UCSD-AML1 (cell line): ENCODE measurements at regions not wholly inside any gene's neighbourhood (a gene's known extent, or its start where the extent isn't known, plus 50 kb on each side); places are given as distances from the start of the nearest gene placed in this dataset.
"Not testable (repeated sequence)": the region's sequence is repeated elsewhere in the genome, so short reads cannot be mapped to it uniquely, and the experiment has no call there.

Experiments
- DNase-seq: peaks from one replicate; lab custom pipeline; 2025; ENCODE audit not compliant: unreplicated experiment; lab: John Stamatoyannopoulos, UW

DNA sequence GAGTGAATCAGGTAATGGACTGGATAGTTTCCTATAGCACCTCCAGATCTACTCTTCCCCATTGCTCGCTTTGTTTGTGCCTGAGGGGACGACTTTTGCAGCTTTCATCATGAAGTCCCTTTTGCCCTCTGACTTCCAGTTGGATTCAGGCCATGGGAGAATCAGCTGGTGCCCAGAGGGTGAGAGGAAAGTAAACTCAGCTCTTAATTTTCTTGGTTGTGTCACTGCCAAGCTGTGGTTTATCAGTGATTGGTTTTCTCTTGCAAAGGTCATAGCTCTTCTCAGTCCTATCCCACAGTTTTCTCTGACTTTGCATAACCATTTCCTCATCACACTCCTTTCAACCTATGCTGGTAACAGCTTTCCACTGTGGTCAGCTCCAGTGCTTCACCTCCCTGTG lies 200.1 kb downstream of the KCNJ2 start:
- no peak for DNase-seq

DNA sequence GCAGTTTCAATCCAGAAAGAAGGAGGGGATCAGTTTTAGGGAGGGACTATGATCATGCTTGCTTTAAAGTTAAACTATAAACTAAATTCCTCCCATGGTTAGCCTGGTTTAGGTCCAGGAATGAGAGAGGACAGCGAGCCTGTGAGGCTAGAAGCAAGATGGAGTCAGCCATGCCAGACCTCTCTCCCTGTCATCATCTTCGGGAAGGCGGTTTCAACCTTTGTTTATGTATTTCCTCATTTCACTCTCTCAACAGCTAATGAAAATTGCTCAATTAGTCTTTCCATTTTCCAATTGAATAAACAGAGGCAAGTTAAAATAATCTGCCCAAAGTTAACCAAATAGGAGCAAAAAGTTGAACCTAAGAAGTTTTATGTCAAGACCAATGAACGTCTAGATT lies 201.5 kb downstream of the KCNJ2 start:
- DNase-seq: no peak

DNA sequence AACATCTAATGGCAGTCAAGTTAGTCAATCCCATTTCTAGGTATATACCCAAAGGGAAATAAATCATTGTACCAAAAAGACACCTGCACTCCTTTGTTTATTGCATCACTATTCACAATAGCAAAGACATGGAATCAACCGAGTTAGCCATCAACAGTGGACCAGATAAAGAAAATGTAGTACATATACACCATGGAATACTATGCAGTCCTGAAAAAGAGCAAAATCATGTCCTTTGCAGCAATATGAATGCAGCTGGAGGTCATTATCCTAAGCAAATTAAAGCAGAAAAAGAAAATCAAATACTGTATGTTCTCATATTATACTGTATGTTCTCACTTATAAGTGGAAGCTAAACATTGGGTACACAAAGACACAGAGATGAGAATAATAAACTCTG lies 204.0 kb downstream of the KCNJ2 start:
- DNase-seq: no peak

DNA sequence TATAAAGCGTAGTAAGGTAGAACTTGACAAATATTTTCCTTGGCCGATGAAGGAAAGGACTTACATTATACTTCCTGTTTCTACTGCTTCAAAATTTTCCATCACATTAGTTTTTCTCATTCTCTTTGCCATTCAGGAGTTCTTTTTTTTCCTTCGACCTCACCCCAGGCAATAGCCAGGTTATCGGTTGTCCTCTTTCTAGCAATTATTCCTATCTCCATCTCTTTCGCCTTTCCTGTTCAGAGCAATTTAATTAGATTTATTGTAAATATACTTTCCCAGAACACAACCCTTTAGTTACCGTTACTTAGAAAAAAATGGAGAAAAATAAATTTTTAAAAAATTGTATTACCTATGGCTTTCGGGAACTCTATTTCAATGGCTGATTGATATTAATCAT lies 205.2 kb downstream of the KCNJ2 start:
- DNase-seq: no peak

DNA sequence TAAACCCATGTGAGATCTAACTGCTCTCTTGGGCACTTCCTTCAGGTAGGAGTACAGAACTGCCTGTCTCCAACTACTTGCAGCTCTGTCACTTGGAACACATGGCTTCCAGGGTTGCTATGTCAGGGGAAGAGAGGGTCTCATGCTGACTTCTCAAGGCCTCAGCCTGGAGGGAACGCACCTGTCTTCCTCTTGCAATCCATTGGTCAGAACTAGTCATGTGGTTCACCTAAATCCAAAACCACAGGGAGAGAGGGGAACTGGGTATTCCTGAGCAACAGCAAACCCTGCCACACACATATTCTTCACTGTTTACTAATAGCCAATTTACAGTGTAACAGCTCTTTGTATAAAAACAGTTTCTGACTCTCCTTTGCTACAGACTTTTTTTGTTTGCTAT lies 206.1 kb downstream of the KCNJ2 start:
- DNase-seq: no peak

DNA sequence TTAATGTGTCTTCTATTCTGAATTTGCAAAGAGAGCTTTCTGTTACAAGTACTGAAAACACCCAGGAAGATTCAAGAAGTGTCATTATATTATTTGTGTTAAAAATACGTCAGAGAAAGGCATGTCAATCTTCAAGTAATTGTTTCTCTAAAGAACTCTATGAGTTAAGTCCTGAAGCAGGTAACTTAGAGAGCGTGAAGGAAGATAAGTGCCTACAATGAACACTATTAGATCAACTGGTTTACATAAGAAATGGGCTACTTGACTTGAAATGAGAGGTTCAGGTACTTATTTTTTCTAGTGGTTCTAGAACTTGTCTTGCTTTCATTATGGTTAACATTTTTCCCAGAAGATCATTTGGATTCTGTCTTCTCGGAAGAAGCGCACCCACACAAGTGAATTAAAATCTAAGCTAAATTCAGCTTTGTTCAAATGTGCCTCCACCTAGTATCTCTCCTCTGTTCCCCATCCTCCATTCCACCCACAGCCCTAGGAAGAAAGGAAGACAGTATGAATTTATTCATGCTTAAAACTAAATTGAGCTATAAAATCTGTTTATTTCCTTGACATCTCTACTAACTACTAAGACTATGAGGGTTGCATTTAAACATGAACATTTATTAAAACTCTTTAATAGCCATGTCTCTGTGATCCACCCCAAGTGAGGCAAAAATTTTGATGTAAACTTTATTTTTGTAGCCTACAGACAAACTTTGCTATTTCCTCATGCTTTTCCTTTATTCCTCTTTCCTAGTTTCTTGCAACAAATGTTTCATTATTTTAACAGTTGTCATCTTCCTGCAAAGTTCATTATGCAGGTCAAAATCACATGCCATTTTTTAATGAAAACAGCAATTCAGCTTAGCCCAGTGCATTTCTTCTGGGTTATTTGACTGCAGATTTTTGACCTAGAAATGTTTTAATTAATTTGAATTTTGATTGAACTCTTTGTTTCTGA lies 206.8 kb downstream of the KCNJ2 start:
- no peak for DNase-seq

DNA sequence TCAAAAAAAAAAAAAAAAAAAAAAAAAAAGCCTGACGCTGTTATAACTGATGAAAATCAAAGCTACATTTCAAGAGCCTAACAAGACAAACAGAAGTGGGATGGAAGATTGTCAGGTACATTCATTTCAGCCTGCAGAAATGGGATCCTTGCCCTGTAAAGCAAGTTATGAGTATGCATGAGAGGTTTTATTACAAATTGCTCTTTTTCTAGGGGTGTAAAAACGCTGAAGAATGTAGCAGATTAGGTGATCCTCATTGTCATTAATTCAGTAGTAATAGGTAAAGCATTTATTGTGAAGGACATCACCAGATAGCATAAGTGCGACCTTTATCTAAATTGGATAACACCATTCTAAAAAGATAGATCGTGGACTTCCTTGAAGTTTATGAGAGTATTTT lies 208.3 kb downstream of the KCNJ2 start:
- no peak for DNase-seq

DNA sequence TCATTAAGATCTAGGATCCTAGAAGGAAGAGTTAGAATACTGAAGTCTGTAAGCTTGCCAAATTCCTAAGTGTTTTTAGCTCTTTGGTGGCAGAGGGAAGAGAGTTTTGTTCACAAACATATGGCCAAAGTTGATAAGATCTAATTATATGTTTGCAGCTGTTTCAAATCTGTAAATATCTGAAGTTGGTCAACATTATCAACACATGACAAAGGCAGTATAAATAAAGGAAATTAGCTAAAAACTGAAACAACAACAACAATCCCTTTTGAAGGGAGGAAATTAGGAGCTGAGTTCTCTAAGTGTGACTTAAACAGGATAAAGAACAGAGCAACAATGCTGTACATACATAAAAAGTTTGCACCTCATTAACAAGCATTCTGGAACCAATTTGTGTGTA lies 208.7 kb downstream of the KCNJ2 start:
- DNase-seq: no peak

DNA sequence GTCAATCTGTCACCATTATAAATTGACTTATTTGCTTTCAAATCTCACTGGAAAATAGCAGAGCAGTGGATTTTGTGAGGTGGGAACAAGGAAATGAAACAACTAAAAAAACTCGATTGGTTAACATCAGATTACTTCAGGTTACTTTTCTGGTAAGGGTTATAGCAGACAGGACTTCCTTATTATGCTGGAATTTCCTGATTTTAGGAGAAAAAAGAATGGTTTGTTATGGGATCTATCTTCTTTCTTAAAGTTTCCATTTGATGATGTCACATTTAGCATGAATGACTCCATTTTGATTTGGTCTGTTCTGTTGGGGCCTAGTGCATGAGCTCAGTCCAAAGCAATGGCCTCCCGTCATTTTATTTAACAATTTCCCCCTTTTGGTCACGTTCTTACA lies 210.6 kb downstream of the KCNJ2 start:
- no peak for DNase-seq

DNA sequence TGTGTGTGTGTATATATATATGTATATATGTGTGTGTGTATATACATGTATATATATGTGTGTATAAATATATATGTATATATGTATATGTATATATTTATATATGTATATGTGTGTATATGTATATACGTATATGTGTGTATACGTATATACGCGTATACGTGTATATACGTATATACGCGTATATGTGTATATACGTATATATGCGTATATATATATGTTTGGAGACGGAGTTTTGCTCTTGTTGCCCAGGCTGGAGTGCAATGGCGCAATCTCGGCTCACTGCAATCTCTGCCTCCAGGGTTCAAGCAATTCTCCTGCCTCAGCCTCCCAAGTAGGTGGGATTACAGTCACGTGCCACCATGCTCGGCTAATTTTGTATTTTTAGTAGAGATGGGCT lies 212.6 kb downstream of the KCNJ2 start:
- DNase-seq: not testable (repeated sequence)

DNA sequence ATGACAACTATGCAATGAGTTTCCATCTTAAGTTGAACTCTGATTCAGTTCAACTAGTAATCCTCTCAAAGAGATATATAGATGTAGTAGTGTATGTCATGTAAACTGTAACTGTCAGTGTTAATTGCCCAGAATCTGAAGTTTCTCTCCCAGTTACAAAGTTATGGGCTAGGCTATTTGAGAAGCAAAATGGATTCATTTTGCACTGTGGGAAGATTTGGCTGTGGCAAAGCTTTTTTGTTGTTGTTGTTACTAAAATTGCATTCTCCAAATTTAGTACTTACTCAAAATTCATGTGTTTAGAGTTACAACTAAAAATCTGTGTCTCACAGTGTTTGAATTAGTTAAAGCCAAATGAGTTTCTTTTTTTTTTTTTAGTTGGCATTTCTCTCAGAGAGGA lies 219.0 kb downstream of the KCNJ2 start:
- DNase-seq: no peak

DNA sequence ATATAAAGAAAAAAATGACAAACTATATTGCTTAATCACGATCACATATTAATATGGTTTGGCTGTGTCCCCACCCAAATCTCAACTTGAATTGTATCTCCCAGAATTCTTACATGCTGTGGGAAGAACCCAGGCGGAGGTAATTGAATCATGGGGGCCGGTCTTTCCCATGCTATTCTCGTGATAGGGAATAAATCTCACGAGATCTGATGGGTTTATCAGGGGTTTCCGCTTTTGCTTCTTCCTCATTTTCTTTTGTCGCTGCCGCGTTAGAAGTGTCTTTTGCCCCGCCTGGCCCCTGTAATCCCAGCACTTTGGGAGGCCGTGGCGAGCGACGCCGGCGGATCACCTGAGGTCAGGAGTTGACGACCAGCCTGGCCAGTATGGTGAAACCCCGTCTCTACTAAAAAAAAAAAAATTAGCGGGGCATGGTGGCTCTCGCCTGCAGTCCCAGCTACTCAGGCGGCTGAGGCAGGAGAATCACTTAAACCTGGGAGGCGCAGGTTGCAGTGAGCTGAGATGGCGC lies 220.0 kb downstream of the KCNJ2 start:
- not testable (repeated sequence) for DNase-seq

DNA sequence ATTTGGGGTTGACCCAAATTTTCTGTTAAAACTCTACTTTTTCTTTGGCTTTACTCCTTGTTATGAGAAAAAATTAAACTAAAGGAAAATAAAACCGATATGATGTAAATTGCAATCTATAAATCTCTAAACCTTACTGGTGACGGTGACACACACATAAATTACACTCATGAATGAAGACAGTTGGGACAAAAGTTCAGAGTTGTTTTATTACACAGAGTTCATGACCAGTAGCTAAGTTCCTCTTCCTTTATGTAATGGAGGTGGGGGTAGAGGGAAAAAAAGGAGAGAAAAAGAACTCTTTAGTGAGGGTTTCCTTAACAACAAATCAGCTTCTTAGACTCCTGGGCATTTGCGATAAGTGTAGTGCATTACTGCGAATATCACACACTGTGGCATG lies 220.7 kb downstream of the KCNJ2 start:
- DNase-seq: no peak

DNA sequence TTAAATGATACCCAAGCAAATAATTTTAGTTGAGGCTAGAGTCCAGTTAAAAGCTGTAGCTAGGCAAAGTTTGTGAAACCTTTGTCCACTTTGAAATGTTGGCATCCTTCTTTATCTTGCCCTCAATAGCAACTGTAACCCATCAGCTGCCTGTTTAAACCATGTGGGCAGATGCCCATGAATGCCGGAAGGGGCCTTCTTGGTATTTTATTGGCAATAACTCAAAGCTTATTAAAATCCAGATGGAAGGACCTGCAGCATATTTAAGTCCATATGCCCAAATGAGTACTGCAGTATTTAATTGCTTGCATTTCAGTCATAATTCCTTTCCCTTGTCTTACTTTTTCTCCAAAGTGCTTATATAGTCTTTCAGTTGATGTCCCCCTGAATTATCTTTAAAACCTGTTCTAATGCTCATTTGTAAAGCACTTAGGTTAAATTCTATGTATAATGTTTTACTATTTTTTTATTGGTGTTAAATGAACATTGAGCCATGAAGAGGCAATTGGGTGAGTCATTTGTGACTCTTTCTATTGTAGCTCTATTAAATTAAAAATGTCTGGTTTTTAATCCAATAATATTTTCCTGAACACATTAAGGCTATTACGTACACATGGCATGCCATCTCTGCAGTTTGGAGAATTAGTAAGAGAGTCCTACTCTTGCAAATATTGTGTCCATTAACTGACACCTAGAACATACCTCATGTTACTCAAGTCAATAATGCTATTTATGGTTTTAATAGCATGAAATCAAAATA lies 225.3 kb downstream of the KCNJ2 start:
- DNase-seq: no peak

DNA sequence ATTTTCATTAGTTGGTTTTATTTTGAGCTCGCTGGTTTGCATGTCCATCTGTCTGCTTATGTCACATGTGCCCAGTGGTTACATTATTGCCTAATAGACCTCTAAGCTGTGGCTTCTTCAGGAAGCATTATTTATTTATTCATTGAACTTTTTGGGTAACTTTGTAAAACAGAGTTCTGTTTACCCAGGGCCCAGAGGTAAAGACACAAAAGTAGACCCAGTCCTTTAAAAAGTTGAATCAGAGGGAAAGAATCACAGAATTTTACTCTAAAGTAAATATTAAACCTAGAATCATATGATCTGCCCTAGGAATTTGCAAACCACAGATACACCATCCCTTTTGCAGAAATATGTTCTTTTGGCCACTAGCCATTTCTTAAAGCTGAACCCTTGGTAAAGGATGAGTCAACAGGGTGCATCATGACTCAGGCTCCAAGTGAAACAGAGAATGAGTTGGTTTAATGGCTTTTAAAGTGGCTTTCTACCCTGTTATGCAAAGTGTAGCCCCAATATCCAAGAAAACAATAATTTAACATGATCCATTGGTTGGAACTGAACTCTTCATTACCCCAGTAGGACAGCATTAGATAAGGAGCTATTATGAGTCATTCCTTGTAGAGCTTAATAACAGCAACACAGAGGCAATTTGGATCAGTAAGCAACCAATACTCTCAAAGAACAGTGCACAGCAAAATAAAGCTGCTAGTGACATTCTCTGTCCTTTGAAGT lies 236.3 kb downstream of the KCNJ2 start:
- no peak for DNase-seq

DNA sequence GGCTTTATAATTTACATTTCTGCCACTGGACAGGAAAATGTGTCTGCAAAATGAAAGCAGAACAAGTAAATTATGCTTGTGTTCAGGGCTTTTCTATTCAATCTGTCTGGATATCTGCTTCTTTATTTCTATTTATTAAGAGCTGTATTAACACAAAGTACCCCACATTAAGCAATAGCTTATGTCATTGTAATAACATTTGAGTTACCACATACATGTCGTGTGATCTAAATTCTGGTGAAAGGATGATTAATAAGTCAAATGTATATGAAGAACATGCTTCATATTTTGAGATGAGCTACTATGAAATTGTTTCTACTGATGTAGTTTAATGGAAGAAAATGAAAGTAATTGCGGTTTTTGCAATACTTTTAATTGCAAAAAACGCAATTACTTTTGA lies 238.2 kb downstream of the KCNJ2 start:
- DNase-seq: no peak

DNA sequence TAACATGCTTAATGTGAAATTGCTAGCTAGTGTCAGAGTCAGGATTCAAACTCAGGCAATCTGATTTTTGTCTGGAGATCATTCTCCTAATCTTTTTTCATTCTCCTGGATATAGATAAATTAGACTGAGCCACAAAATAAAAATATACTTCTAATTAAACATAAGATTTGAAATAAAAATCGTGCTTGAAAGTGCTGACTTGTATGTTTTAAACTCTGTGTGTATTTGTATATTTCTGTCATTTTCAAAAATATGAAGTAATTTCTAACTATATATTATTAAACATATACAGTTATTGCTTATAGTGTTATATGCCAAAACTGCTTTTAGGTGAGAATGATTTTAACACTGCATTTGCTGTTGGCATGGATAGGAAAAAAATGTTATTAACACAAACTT lies 239.4 kb downstream of the KCNJ2 start:
- no peak for DNase-seq

DNA sequence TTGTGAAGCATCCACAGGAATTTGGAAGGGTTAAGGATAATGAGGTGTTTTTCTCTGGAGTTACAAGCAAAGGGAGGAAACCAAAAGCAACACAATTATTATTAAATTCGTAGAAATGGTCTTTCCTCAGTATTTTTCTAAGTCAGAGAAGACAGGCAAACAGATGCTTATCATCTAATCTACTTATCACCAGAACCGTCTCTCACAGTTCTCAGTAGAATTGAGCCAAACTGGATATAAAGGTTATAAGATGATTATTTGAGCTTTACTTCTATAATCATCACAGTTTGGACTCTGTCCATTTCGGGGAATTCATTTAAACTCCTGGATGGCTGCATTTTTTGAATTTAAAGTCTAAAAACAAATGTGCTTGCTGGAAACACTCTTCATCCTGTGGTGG lies 245.0 kb downstream of the KCNJ2 start:
- no peak for DNase-seq

DNA sequence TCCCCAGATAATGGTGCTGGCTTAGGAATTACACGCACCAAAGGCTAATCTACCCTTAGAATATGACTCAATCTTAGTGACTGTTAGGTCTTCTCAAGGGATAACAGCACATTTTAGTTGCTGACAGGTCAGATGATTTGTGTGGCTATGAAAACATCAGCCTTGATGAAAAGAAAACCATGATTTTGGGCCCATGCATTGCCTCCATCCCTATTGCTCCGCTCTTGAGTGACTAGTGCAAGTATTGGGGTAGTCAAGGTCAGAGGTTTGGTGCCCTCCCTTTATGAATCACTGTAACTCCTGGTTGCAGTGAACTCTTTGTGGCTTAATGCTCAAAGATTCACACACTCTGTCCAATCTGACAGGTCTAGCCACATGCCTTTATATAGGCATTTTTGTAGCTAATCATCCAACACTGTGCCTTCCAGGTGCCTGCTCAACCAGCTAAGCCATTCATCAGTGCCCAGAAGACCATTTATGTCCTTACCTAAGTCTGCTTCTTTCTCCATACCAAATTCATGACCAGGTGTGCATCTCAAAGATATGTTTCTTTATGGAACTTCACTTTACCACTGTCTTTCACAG lies 251.6 kb downstream of the KCNJ2 start:
- DNase-seq: no peak

DNA sequence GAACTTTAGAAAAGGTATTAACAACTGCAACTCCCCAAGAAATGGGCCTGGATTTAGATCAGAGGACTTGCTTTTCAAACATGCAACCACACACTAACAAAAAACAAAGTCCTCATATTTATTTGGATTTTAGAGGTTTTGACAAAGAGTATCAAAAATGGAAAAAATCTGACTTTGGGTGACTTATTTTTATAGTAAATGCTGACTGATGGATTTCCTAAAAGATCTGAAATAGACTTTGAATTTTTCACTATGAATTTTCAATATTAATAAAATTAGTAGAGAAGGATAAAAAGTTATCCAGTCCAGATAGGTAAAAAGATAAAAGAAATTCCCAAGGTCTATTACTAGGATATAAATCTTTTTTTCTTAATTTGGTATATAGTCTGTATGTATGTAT lies 253.5 kb downstream of the KCNJ2 start:
- no peak for DNase-seq

DNA sequence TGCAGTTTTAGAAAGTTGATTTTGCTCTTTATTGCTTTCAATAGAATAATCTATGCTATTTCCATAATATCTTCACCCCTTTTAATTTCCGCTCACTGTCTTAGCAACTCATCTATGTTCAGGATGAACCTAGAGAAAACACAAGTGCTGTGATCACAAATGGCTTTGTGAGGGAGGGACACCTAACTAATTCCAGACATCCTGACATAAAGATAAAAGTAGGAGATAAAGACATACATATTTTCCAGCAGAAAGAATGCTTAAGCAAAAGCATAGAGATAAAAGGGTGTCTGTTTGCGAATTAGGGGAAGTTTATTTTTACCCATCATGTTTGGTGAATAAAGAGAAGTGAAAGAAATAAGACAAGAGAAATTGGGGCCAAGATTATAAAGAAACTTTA lies 254.2 kb downstream of the KCNJ2 start:
- DNase-seq: no peak
